Transverse colon (tissue), 3 donors: ENCODE measurements at regions not wholly inside any gene's neighbourhood (a gene's known extent, or its start where the extent isn't known, plus 50 kb on each side); places are given as distances from the start of the nearest gene placed in this dataset.

ENCODE experiments used
- POLR2A ChIP-seq: fragments of 450-650 bp; IDR thresholded peaks from one replicate; pipeline ENCODE4 v1.6.1; 2016; ENCODE audit warnings: antibody characterized with exemption, mild to moderate bottlenecking, moderate library complexity
- POLR2AphosphoS5 ChIP-seq, 3 donors: sonication (generic); formaldehyde crosslinking; IDR thresholded peaks; one replicate each; pipeline ENCODE4 v1.6.1; 2016; ENCODE audit warnings: antibody characterized with exemption in 3 of 3

GRCh38 chr9:110143485-110143884 is 64.5 kb downstream of the C9orf152 start:
- TF ChIP-seq POLR2AphosphoS5 (IDR thresholded peaks at IDR 0.05) (peak in 1 of 3 donors; percentile 15), POLR2A (no peak)
